ENCODE measurements at regions not wholly inside any gene's neighbourhood (a gene's known extent, or its start where the extent isn't known, plus 50 kb on each side); places are given as distances from the start of the nearest gene placed in this dataset.

- H3K4me1 ChIP-seq (ENCODE audit: control insufficient read depth, insufficient read depth, low read length) = no peaks in the 10 kb centered on the region
- no TSS peak for BruUV-seq (replicated peaks)
- H3K23ac ChIP-seq (ENCODE audit: low read depth, low read length) = no peak overlapping the region
- no peak overlapping the region for H4K91ac ChIP-seq (ENCODE audit: insufficient read depth, low read depth, low read length)
- DNase-seq (no peak), ATAC-seq (ENCODE audit: low read depth) (no peak)
- H3K14ac ChIP-seq (replicated peaks; ENCODE audit: low read depth, low read length) = no peak overlapping the region
- dilution Hi-C loops (cut with HindIII; ENCODE audit: low sequenced_read_pairs, unreplicated experiment) (no loop called here), intact Hi-C loops (cut with micrococcal nuclease) (no loop called here), in situ Hi-C loops (cut with MboI; ENCODE audit: low sequenced_read_pairs) (no loop called here)
- TF ChIP-seq MAFK (IDR thresholded peaks at IDR 0.05; ENCODE audit: low read depth, low read length) = no peak
- TF ChIP-seq NFE2L2 (IDR thresholded peaks at IDR 0.05; ENCODE audit: low read depth, low read length) = no peak
- TF ChIP-seq ELK1 (IDR thresholded peaks at IDR 0.05; ENCODE audit: borderline replicate concordance, low read depth, low read length) = no peak
- TF ChIP-seq CEBPB (IDR thresholded peaks at IDR 0.05; ENCODE audit: low read depth, low read length) = no peak
- TF ChIP-seq RCOR1 (IDR thresholded peaks at IDR 0.05; ENCODE audit: insufficient replicate concordance, low read length) = no peak
- TF ChIP-seq CHD1 (IDR thresholded peaks at IDR 0.05; ENCODE audit: low read depth, low read length) = no peak
- TF ChIP-seq USF2 (IDR thresholded peaks at IDR 0.05; ENCODE audit: low read depth, low read length) = no peak
- no peak for TF ChIP-seq BHLHE40 (IDR thresholded peaks at IDR 0.05; ENCODE audit: low read depth, low read length)
- TF ChIP-seq RAD21 (IDR thresholded peaks at IDR 0.05; ENCODE audit: low read length) = no peak
- TF ChIP-seq FOS (IDR thresholded peaks at IDR 0.05; ENCODE audit: low read depth, low read length) = no peak
- TF ChIP-seq POLR2A (IDR thresholded peaks at IDR 0.05; ENCODE audit: low read depth, low read length) = no peak
- H2BK5ac ChIP-seq (ENCODE audit: low read depth, low read length, poor library complexity, severe bottlenecking) = no peak overlapping the region
- no peak overlapping the region for H3K27ac ChIP-seq (ENCODE audit: insufficient read depth, low read length)
- H3K9me1 ChIP-seq (ENCODE audit: insufficient read depth, low read length) = no peaks in the 10 kb centered on the region
- no peak overlapping the region for H3K56ac ChIP-seq (ENCODE audit: extremely low read depth, insufficient read depth, low read length)
- no peak overlapping the region for H4K5ac ChIP-seq (ENCODE audit: low read depth, low read length)
- no peak overlapping the region for H3K9ac ChIP-seq (ENCODE audit: low read depth, low read length)
- ChIA-PET CTCF (no interaction called here), POLR2A (ENCODE audit: unreplicated experiment) (no interaction called here)
- H2BK20ac ChIP-seq (ENCODE audit: low read depth, low read length) = no peak overlapping the region
- H3K18ac ChIP-seq (ENCODE audit: low read depth, low read length) = no peak overlapping the region
- no peak overlapping the region for H2AK9ac ChIP-seq (replicated peaks; ENCODE audit: low read depth, low read length, poor library complexity)
- H4K20me1 ChIP-seq (ENCODE audit: insufficient read depth, low read length) = no peaks in the 10 kb centered on the region
- H3K9me3 ChIP-seq (ENCODE audit: control insufficient read depth, insufficient read depth, low read length) = no peaks in the 10 kb centered on the region
- no peak overlapping the region for H4K8ac ChIP-seq (ENCODE audit: low read depth in 2 of 2, low read length in 2 of 2)
- no peak overlapping the region for H2BK15ac ChIP-seq (ENCODE audit: low read depth, low read length)
- no peaks in the 10 kb centered on the region for H3K27me3 ChIP-seq (ENCODE audit: control insufficient read depth, insufficient read depth, low read length)
- H2BK120ac ChIP-seq (ENCODE audit: low read depth, low read length) = no peak overlapping the region
- H2AFZ ChIP-seq (replicated peaks; ENCODE audit: low read length, poor library complexity) = no peak overlapping the region
- H3K36me3 ChIP-seq (ENCODE audit: control insufficient read depth, insufficient read depth, low read length) = no peaks in the 10 kb centered on the region
- no peaks in the 10 kb centered on the region for H3K79me1 ChIP-seq (ENCODE audit: low read depth in 1 of 2, low read length in 2 of 2)
- no peak overlapping the region for H3K4me3 ChIP-seq (ENCODE audit: insufficient read depth, low read depth, low read length)
- no peak overlapping the region for H3K4ac ChIP-seq (ENCODE audit: low read depth, low read length)
- H3K4me2 ChIP-seq (ENCODE audit: low read depth, low read length) = no peak overlapping the region
- H2AK5ac ChIP-seq (ENCODE audit: low read depth, low read length) = no peak overlapping the region
Measured at GRCh38 chr14:36418937-36419336, 98.5 kb upstream of the MBIP start.
